ENCODE measurements at regions not wholly inside any gene's neighbourhood (a gene's known extent, or its start where the extent isn't known, plus 50 kb on each side); places are given as distances from the start of the nearest gene placed in this dataset.

DNA sequence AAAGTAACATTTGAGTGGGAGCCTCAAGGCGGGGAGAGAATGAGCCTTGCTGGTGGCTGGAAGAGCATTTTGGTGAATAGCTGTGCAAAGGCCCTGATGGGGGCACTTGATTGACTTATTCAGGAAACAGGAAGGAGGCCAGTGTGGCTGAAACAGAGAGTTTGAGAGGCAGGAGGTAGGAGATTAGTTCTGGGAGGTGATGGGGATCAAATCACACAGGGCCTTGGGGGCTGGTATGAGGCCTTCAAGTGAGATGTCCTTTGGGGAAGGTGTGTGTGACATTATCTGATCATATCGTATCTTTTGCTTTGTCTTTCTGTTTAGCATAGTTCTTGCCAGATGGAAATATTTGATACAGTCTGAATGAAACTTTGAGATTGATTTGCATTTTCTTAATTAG, 172.3 kb downstream of the TENT4A start:
- no peak overlapping the region for H3K4me3 ChIP-seq (replicated peaks; ENCODE audit: insufficient read depth, low read length)
- TF ChIP-seq SPI1 (IDR thresholded peaks at IDR 0.05; ENCODE audit: borderline replicate concordance, low read depth) (no peak), GABPA (IDR thresholded peaks at IDR 0.05; ENCODE audit: low read depth) (no peak), POLR2AphosphoS5 (IDR thresholded peaks at IDR 0.05; ENCODE audit: low read depth) (no peak)
- TF ChIP-seq, protein P1, sequence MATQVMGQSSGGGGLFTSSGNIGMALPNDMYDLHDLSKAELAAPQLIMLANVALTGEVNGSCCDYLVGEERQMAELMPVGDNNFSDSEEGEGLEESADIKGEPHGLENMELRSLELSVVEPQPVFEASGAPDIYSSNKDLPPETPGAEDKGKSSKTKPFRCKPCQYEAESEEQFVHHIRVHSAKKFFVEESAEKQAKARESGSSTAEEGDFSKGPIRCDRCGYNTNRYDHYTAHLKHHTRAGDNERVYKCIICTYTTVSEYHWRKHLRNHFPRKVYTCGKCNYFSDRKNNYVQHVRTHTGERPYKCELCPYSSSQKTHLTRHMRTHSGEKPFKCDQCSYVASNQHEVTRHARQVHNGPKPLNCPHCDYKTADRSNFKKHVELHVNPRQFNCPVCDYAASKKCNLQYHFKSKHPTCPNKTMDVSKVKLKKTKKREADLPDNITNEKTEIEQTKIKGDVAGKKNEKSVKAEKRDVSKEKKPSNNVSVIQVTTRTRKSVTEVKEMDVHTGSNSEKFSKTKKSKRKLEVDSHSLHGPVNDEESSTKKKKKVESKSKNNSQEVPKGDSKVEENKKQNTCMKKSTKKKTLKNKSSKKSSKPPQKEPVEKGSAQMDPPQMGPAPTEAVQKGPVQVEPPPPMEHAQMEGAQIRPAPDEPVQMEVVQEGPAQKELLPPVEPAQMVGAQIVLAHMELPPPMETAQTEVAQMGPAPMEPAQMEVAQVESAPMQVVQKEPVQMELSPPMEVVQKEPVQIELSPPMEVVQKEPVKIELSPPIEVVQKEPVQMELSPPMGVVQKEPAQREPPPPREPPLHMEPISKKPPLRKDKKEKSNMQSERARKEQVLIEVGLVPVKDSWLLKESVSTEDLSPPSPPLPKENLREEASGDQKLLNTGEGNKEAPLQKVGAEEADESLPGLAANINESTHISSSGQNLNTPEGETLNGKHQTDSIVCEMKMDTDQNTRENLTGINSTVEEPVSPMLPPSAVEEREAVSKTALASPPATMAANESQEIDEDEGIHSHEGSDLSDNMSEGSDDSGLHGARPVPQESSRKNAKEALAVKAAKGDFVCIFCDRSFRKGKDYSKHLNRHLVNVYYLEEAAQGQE (IDR thresholded peaks at IDR 0.05; ENCODE audit: insufficient replicate concordance, low read depth), result no peak
- TF ChIP-seq, protein P2, sequence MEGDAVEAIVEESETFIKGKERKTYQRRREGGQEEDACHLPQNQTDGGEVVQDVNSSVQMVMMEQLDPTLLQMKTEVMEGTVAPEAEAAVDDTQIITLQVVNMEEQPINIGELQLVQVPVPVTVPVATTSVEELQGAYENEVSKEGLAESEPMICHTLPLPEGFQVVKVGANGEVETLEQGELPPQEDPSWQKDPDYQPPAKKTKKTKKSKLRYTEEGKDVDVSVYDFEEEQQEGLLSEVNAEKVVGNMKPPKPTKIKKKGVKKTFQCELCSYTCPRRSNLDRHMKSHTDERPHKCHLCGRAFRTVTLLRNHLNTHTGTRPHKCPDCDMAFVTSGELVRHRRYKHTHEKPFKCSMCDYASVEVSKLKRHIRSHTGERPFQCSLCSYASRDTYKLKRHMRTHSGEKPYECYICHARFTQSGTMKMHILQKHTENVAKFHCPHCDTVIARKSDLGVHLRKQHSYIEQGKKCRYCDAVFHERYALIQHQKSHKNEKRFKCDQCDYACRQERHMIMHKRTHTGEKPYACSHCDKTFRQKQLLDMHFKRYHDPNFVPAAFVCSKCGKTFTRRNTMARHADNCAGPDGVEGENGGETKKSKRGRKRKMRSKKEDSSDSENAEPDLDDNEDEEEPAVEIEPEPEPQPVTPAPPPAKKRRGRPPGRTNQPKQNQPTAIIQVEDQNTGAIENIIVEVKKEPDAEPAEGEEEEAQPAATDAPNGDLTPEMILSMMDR (IDR thresholded peaks at IDR 0.05; ENCODE audit: insufficient read depth, low read length), result no peak
- H3K27ac ChIP-seq (replicated peaks), result no peak overlapping the region
- no peak for DNase-seq (ENCODE audit: low read depth in 1 of 2, low spot score in 1 of 2)
- H3K27me3 ChIP-seq (ENCODE audit: insufficient read depth, poor library complexity, severe bottlenecking), result no peaks in the 10 kb centered on the region

DNA sequence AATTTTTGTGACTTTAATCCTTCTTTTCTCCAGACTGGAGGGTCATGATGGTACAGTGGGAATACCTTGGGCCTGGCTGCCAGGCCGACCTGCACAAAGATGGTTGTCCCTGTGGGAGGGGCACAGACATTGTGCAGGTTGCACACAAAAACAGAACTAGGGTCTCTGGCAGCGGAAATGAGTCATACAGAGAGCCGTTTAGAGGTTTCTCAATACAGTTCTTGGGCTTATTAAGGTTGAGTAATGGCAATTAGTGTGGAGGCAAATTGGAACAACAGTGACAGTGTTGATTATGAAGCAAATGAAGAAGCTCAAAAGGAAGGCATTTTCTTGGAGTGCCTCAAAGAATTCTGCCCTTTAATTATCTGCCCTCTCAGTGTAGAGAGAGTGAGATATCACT, 173.6 kb downstream of the TENT4A start:
- Histone ChIP-seq H3K27ac (replicated peaks) (peak overlapping the region; percentile 68), H3K27me3 (ENCODE audit: insufficient read depth, poor library complexity, severe bottlenecking) (no peaks in the 10 kb centered on the region), H3K4me3 (replicated peaks; ENCODE audit: insufficient read depth, low read length) (no peak overlapping the region)
- peak; percentile 47 to 77 for DNase-seq (ENCODE audit: low read depth in 1 of 2, low spot score in 1 of 2)
- TF ChIP-seq SPI1 (IDR thresholded peaks at IDR 0.05; ENCODE audit: borderline replicate concordance, low read depth), result peak; percentile 5; the same call in 1 of the 2 replicates
- TF ChIP-seq, protein P2 (IDR thresholded peaks at IDR 0.05; ENCODE audit: insufficient read depth, low read length), result no peak

DNA sequence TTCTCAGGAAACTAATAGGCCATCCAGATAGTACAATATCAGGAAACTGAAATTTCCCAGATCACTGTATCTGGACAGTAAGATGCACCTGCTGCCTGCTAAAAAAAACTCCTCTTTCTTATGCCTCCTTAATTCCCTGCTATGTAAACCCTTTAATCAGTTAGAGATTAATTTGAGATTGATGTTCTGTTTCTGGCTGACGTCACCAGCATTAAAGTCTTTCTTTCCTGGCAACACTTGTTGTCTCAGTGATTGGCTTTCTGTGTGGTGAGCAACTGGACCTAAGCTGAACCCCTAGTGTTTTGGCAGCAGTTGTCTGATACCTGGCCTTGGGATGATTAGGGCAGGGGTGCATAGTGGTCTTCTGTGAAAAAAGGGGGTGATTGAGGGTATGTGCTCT, 175.8 kb downstream of the TENT4A start:
- no peak for DNase-seq (ENCODE audit: low read depth in 1 of 2, low spot score in 1 of 2)
- Histone ChIP-seq H3K27me3 (ENCODE audit: insufficient read depth, poor library complexity, severe bottlenecking) (no peaks in the 10 kb centered on the region), H3K27ac (replicated peaks) (no peak overlapping the region), H3K4me3 (replicated peaks; ENCODE audit: insufficient read depth, low read length) (no peak overlapping the region)
- TF ChIP-seq, protein P1 (IDR thresholded peaks at IDR 0.05; ENCODE audit: insufficient replicate concordance, low read depth), result no peak
- no peak for TF ChIP-seq GABPA (IDR thresholded peaks at IDR 0.05; ENCODE audit: low read depth)
- TF ChIP-seq SPI1 (IDR thresholded peaks at IDR 0.05; ENCODE audit: borderline replicate concordance, low read depth), result no peak
- TF ChIP-seq, protein P2 (IDR thresholded peaks at IDR 0.05; ENCODE audit: insufficient read depth, low read length), result no peak
- no peak for TF ChIP-seq POLR2AphosphoS5 (IDR thresholded peaks at IDR 0.05; ENCODE audit: low read depth)

DNA sequence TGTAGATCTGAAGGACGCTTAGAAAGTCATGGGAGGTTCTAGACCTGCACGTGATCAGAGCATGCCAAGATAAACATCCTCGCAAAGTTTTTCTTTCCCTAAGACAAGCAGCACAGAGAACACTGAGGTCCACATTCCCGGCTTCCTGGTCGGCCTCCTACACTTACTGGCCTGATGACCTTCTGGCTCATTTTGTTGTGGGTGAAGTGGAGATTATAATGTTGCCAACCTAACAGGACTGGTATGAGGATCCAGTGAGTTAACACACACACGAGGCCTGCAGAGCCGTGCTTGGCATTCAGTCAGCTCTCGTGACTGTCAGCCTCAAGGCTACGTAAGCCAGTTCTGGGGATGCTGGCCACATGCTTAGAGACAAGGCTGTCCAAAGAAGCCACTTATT, 186.0 kb downstream of the TENT4A start:
- Histone ChIP-seq H3K27me3 (ENCODE audit: insufficient read depth, poor library complexity, severe bottlenecking) (no peaks in the 10 kb centered on the region), H3K27ac (replicated peaks) (no peak overlapping the region), H3K4me3 (replicated peaks; ENCODE audit: insufficient read depth, low read length) (no peak overlapping the region)
- DNase-seq (ENCODE audit: low read depth in 1 of 2, low spot score in 1 of 2), result no peak
- TF ChIP-seq, protein P1 (IDR thresholded peaks at IDR 0.05; ENCODE audit: insufficient replicate concordance, low read depth), result no peak
- TF ChIP-seq GABPA (IDR thresholded peaks at IDR 0.05; ENCODE audit: low read depth) (no peak), SPI1 (IDR thresholded peaks at IDR 0.05; ENCODE audit: borderline replicate concordance, low read depth) (no peak), POLR2AphosphoS5 (IDR thresholded peaks at IDR 0.05; ENCODE audit: low read depth) (no peak)
- TF ChIP-seq, protein P2 (IDR thresholded peaks at IDR 0.05; ENCODE audit: insufficient read depth, low read length), result no peak
